Astrocyte of the spinal cord (primary cell): ENCODE measurements at regions not wholly inside any gene's neighbourhood (a gene's known extent, or its start where the extent isn't known, plus 50 kb on each side); places are given as distances from the start of the nearest gene placed in this dataset.

Experiments
- DNase-seq: peaks from one replicate; pipeline ENCODE4 v3.0.0; 2011; ENCODE audit warnings: low read depth, low spot score
- H3K4me3 ChIP-seq: 2 replicates; pipeline ENCODE4 v1.5.1; 2011; ENCODE audit warnings: low read depth, mild to moderate bottlenecking, low read length, moderate library complexity
- in situ Hi-C: cut with HindIII; loops from 2 replicates; pipeline ENCODE4 v1.10.0; 2017; ENCODE audit warnings: low sequenced_read_pairs
- TF ChIP-seq, protein P1 (sequence below): IDR thresholded peaks from 2 replicates; pipeline ENCODE4 v1.5.1; 2012; ENCODE audit warnings: low read depth, mild to moderate bottlenecking, low read length, inconsistent platforms

DNA sequence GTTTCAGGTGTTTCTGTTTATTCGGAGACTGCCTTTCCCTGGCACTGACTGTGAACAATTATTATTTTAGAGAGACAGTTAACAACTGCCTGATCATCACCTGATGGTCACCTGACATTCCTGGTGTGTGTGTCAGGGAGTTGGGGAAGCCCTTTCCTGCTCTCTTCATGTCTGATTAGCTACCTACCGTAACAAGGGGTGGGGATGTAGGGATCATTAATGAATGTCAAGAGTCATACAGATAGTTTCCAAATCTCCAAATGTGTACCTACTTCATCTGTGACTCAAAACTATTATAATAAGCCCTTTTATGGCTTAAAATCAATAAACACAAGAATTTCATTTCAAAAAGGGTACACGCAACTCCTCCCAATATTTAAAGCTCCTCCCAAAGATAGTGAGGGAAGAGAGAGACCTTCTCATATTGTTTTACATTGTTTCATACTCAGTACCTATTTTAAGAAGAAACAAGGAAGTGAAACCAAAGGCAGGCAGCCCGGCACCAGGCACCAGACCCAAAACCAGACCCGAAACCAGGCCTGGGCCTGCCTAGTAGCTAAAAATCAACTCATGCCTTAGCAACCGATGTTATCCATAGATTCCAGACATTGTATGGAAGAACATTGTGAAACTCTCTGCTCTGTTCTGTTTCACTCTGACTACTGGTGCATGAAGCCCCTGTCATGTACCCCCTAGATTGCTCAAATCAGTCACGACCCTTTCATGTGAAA is 844.9 kb upstream of the ALCAM start:
- TF ChIP-seq, protein P1, sequence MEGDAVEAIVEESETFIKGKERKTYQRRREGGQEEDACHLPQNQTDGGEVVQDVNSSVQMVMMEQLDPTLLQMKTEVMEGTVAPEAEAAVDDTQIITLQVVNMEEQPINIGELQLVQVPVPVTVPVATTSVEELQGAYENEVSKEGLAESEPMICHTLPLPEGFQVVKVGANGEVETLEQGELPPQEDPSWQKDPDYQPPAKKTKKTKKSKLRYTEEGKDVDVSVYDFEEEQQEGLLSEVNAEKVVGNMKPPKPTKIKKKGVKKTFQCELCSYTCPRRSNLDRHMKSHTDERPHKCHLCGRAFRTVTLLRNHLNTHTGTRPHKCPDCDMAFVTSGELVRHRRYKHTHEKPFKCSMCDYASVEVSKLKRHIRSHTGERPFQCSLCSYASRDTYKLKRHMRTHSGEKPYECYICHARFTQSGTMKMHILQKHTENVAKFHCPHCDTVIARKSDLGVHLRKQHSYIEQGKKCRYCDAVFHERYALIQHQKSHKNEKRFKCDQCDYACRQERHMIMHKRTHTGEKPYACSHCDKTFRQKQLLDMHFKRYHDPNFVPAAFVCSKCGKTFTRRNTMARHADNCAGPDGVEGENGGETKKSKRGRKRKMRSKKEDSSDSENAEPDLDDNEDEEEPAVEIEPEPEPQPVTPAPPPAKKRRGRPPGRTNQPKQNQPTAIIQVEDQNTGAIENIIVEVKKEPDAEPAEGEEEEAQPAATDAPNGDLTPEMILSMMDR = no peak
- no peak for DNase-seq
- in situ Hi-C loops = no loop called here
- H3K4me3 ChIP-seq = no peak overlapping the region

DNA sequence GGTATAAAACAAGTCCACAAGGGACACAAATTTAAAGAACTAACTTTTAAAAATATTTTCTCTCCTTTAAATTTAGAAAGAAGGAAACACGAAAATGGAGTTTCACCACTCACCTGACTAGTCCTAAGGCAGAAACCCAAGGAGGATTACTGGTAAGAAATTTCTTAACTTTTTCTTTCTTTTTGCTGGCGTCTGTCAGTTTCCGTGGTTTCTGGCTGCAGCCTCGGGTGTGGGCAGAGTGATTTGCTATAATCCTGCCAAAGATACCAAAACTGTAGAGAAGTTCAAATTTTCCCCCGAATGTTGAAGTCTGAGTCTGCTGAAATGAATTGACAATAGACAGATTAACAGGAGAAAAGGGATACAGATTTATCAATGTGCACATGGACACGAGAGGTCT is 843.6 kb upstream of the ALCAM start:
- no peak overlapping the region for H3K4me3 ChIP-seq
- no peak for DNase-seq
- TF ChIP-seq, protein P1 = no peak
- in situ Hi-C loops = no loop called here

DNA sequence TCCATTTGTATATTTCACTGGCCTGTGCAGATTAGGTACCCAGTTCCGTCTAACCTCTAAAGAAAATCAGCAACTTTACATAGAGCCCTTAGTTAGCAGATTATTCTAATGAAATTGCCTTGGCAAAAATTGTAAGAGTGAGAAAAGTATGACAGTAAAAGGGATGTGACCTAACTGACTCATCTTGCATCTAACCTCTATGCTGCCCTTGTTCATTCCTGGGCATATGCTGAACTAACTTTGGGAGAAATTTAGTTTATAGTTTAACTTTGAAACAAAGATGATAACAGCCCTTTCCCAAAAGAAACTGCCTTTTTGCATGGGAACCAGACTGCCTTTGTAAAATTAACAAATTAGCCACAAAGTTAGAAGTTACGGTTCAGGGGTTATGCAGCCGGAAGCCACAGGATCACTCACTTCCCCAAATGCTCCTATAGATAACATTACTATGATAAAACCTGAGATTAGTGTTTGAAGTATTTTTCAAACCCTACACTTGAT is 839.8 kb upstream of the ALCAM start:
- TF ChIP-seq, protein P1 = no peak
- in situ Hi-C loops = no loop called here
- no peak overlapping the region for H3K4me3 ChIP-seq
- DNase-seq = no peak

DNA sequence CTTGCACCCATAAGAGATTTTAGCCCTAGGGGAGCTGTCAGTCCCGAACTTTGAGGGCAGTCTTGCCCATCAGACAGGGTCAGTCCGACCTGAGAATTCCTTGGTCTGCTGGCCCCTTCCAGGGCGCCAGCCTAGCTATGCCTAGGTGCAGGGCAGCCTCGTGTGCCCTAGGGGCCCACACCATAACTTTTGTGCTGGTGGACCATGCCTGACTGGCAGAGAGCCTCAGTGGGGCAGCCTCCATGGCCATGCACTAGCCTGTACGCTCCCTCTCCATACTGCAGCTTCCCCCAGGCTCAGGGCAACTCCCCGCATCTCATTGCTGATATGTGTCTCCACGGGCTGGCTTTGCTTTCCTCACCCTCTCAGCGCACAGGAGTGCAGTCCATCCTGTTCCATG is 835.8 kb upstream of the ALCAM start:
- no peak for DNase-seq
- H3K4me3 ChIP-seq = no peak overlapping the region
- TF ChIP-seq, protein P1 = no peak
- in situ Hi-C loops = no loop called here

DNA sequence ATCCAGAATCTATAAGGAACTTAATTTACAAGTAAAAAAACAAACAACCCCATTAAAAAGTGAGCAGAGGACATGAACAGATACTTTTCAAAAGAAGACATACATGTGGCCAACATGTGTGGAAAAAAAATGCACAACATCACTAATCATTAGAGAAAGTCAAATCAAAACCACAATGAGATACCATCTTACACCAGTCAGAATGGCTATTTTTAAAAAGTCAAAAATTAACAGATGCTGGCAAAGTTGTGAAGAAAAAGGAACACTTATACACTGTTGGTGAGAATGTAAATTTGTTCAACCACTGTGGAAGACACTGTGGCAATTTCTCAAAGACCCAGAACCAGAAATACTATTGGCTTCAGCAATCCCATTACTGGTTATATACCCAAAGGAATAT is 830.0 kb upstream of the ALCAM start:
- no peak overlapping the region for H3K4me3 ChIP-seq
- TF ChIP-seq, protein P1 = no peak
- DNase-seq = no peak
- in situ Hi-C loops = no loop called here

DNA sequence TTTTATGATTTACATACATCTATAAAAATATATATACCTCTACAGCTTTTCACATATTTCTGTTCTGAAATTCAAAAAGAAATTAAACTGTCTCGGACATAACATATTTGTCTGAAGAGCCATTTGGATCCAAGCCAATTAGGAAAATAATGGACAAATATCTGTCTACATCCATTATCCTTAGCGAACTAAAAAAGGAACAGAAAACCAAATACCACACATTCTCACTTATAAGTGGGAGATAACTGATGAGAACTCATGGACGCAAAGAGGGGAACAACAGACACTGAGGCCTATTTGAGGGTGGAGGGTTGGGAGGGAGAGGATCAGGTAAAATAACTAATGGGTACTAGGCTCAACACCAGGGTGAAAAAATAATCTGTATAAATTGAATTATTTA is 829.4 kb upstream of the ALCAM start:
- no peak overlapping the region for H3K4me3 ChIP-seq
- in situ Hi-C loops = no loop called here
- DNase-seq = no peak
- TF ChIP-seq, protein P1 = no peak
